Pancreas (tissue), 10 donors: ENCODE measurements at regions not wholly inside any gene's neighbourhood (a gene's known extent, or its start where the extent isn't known, plus 50 kb on each side); places are given as distances from the start of the nearest gene placed in this dataset.

Experiments used
- ATAC-seq, 4 donors: fragments of 200-7000 bp; cut with Tn5 transposase; one replicate each; pipeline versions ENCODE4 v1.8.0 to v1.9.1; 2020; ENCODE audit warnings: mild to moderate bottlenecking in 4 of 4, moderate library complexity in 4 of 4
- DNase-seq, 6 donors: peaks; one replicate each; pipeline ENCODE4 v3.0.0-alpha.2; 2020
- FAIRE-seq: peaks from 2 replicates; lab custom pipeline; 2012; peaks lifted over from hg19 to GRCh38; lab: Jason Lieb, UNC
- H3K27ac ChIP-seq, 4 donors: fragments of 200-600 bp; sonication (generic); 1 replicate in 3 of 4; 2 replicates in 1 of 4; pipeline versions ENCODE4 v1.5.0 to v1.8.0; 2020
- H3K27me3 ChIP-seq, 4 donors: fragments of 200-600 bp; one replicate each; pipeline ENCODE4 v1.8.0; 2021
- H3K36me3 ChIP-seq, 3 donors: fragments of 200-600 bp; sonication (generic) in 1 of 3; one replicate each; pipeline versions ENCODE4 v1.5.0 to v1.8.0; 2020 to 2021
- H3K4me1 ChIP-seq, 3 donors: fragments of 200-600 bp; one replicate each; pipeline ENCODE4 v1.8.0; 2021
- H3K4me3 ChIP-seq, 4 donors: fragments of 200-600 bp; sonication (generic) in 2 of 4; one replicate each; pipeline versions ENCODE4 v1.5.0 to v1.8.0; 2020 to 2021
- H3K9me3 ChIP-seq, 4 donors: fragments of 200-600 bp; one replicate each; pipeline ENCODE4 v1.8.0; 2021
- CTCF ChIP-seq, 4 donors: fragments of 200-600 bp; sonication (generic) in 3 of 4; IDR thresholded peaks; one replicate each; pipeline versions ENCODE4 v1.5.0 to v1.8.0; 2021; ENCODE audit warnings: antibody characterized with exemption in 4 of 4
- WGBS, 2 donors: extraction: QIAGEN DNeasy Blood & Tissue Kit; methylation state at CpG; one replicate each; pipeline ENCODE4 v1.1.7; 2013; 5-methylcytosine and 5-hydroxymethylcytosine counted together
- intact Hi-C, 3 donors: fragments of 100-400 bp; cut with DNase I; formaldehyde crosslinking; loops; one replicate each; pipeline versions ENCODE4 v1.11.1 to v1.14.2; 2022
- donor health status: healthy with polysubstance abuse.
- donor health status: DM: no; HTN: no; CAD: no; lungs with moderate emphysema.
- donor health status: DM: no; HTN: no; CAD: no.
- donor health status: control.
- donor health status: control.
- donor health status: Bipolar disorder and iron deficiency.
- donor health status: DM: yes; HTN: yes; CAD: no.
- donor health status: DM: no; HTN: no; CAD: no.
- donor health status: DM: no; HTN: no; CAD: no.
- donor health status: DM: yes; HTN: yes; CAD: no.

GRCh38 chr7:22572292-22572691 lies 72.3 kb upstream of the STEAP1B start:
- Histone ChIP-seq H3K27ac (no peak overlapping the region), H3K27me3 (no peaks in the 10 kb centered on the region), H3K4me1 (peaks cover 0 to 9% (median 8%) of the 10 kb centered on the region in 3 donors), H3K4me3 (no peak overlapping the region), H3K9me3 (no peaks in the 10 kb centered on the region), H3K36me3 (no peaks in the 10 kb centered on the region)
- no peak for DNase-seq
- TF ChIP-seq CTCF (IDR thresholded peaks at IDR 0.05), result no peak
- FAIRE-seq, result no peak
- no peak for ATAC-seq
- intact Hi-C loops, result no loop called here
- 80 to 84% methylated on average over 8 of the region's 8 CpGs for WGBS, 2 donors

- H3K27me3 ChIP-seq, result no peaks in the 10 kb centered on the region
- no peaks in the 10 kb centered on the region for H3K36me3 ChIP-seq
- ATAC-seq (peak in 1 of 4 donors; percentile 36), DNase-seq (no peak), FAIRE-seq (no peak)
- peaks cover 0 to 3% (median 2%) of the 10 kb centered on the region in 3 donors for H3K4me1 ChIP-seq
- no peak overlapping the region for H3K4me3 ChIP-seq
- WGBS, 2 donors, result 85 to 87% methylated on average over 4 of the region's 4 CpGs
- no peak overlapping the region for H3K27ac ChIP-seq
- intact Hi-C loops, result no loop called here
- H3K9me3 ChIP-seq, result no peaks in the 10 kb centered on the region
- no peak for TF ChIP-seq CTCF (IDR thresholded peaks at IDR 0.05)
Observed at GRCh38 chr7:22571766-22572165, 71.8 kb upstream of the STEAP1B start.

- peak in 1 of 4 donors; percentile 16 for ATAC-seq
Observed at GRCh38 chr7:22569586-22570321, 69.8 kb upstream of the STEAP1B start.

DNA sequence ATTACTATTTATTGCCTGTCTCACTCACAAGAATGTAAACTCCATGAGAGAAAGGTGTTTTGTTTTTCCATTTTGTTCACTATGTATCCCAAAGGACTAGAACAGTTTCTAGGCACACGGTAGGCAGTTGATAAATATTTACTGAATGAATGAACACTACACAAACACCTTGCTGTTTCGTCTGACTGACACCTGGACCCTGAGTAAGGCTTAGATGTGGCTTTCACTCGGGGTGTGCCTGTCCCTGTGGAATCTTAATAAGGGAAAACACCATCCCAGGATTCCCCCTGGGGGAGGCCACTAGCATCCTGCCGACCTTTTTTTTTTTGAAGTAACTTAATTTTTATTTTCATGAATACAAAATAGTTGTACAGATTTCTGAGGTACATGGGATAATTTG lies 66.6 kb upstream of the STEAP1B start:
- DNase-seq (no peak), FAIRE-seq (no peak), ATAC-seq (no peak)
- no peak for TF ChIP-seq CTCF (IDR thresholded peaks at IDR 0.05)
- intact Hi-C loops, result no loop called here
- Histone ChIP-seq H3K36me3 (no peaks in the 10 kb centered on the region), H3K27me3 (no peaks in the 10 kb centered on the region), H3K4me3 (no peak overlapping the region), H3K27ac (peak overlapping the region in 1 of 4 donors; percentile 41), H3K9me3 (no peaks in the 10 kb centered on the region), H3K4me1 (peaks cover 11 to 32% (median 15%) of the 10 kb centered on the region in 3 donors)
- WGBS, 2 donors, result 36 to 38% methylated on average over 4 of the region's 4 CpGs

More at GRCh38 chr7:22569586-22570321, 69.8 kb upstream of the STEAP1B start:
- no peak for DNase-seq
- Histone ChIP-seq H3K36me3 (no peaks in the 10 kb centered on the region), H3K27me3 (no peaks in the 10 kb centered on the region), H3K27ac (no peak overlapping the region), H3K4me1 (peaks cover 8 to 20% (median 12%) of the 10 kb centered on the region in 3 donors), H3K9me3 (no peaks in the 10 kb centered on the region), H3K4me3 (no peak overlapping the region)
- 59 to 63% methylated on average over 11 of the region's 11 CpGs for WGBS, 2 donors
- no peak for FAIRE-seq
- intact Hi-C loops, result no loop called here
- no peak for TF ChIP-seq CTCF (IDR thresholded peaks at IDR 0.05)

GRCh38 chr7:22566176-22566575 lies 66.2 kb upstream of the STEAP1B start:
- no peak for FAIRE-seq
- 26 to 27% methylated on average over 4 of the region's 4 CpGs for WGBS, 2 donors
- no peak for TF ChIP-seq CTCF (IDR thresholded peaks at IDR 0.05)
- no peaks in the 10 kb centered on the region for H3K36me3 ChIP-seq
- no peaks in the 10 kb centered on the region for H3K9me3 ChIP-seq
- ATAC-seq, result peak in 3 of 4 donors; percentile 29 to 53 (median 48)
- peak in 3 of 6 donors; percentile 42 to 66 (median 47) for DNase-seq
- no peaks in the 10 kb centered on the region for H3K27me3 ChIP-seq
- peaks cover 15 to 34% (median 17%) of the 10 kb centered on the region in 3 donors for H3K4me1 ChIP-seq
- intact Hi-C loops, result no loop called here
- H3K4me3 ChIP-seq, result no peak overlapping the region
- H3K27ac ChIP-seq, result peak overlapping the region in 1 of 4 donors; percentile 41
